GM23248 (cell line): ENCODE measurements at regions not wholly inside any gene's neighbourhood (a gene's known extent, or its start where the extent isn't known, plus 50 kb on each side); places are given as distances from the start of the nearest gene placed in this dataset.

Source experiments
- DNase-seq: peaks from one replicate; pipeline ENCODE4 v3.0.0-alpha.2; 2015
- H2AFZ ChIP-seq: fragments of 200-600 bp; sonication (generic); 2 replicates; pipeline ENCODE4 v1.6.1; 2016; ENCODE audit warnings: antibody characterized with exemption
- H3F3A ChIP-seq: fragments of 200-600 bp; sonication (generic); 2 replicates; pipeline ENCODE4 v1.6.1; 2016; ENCODE audit warnings: mild to moderate bottlenecking, antibody characterized with exemption, mixed run types; ENCODE audit not compliant: insufficient read depth
- H3K27ac ChIP-seq: fragments of 200-600 bp; sonication (generic); 2 replicates; pipeline ENCODE4 v1.5.1; 2016; ENCODE audit warnings: mild to moderate bottlenecking
- H3K27me3 ChIP-seq: fragments of 200-600 bp; sonication (generic); replicated peaks from 2 replicates; pipeline ENCODE4 v1.6.1; 2016; ENCODE audit warnings: mild to moderate bottlenecking; ENCODE audit not compliant: insufficient read depth
- H3K36me3 ChIP-seq: fragments of 200-600 bp; sonication (generic); 2 replicates; pipeline ENCODE4 v1.6.1; 2016; ENCODE audit warnings: low read depth, mild to moderate bottlenecking
- H3K4me1 ChIP-seq: fragments of 200-600 bp; sonication (generic); 2 replicates; pipeline ENCODE4 v1.6.1; 2016; ENCODE audit warnings: mild to moderate bottlenecking; ENCODE audit not compliant: insufficient read depth
- H3K4me2 ChIP-seq: fragments of 200-600 bp; sonication (generic); one replicate; pipeline ENCODE4 v1.6.1; 2016; ENCODE audit warnings: mild to moderate bottlenecking; ENCODE audit not compliant: unreplicated experiment
- H3K4me3 ChIP-seq: fragments of 200-600 bp; sonication (generic); 2 replicates; pipeline ENCODE4 v1.5.1; 2016; ENCODE audit warnings: mild to moderate bottlenecking
- H3K79me2 ChIP-seq: fragments of 200-600 bp; sonication (generic); 2 replicates; pipeline ENCODE4 v1.6.1; 2016; ENCODE audit warnings: mild to moderate bottlenecking; ENCODE audit not compliant: insufficient read depth
- H3K9ac ChIP-seq: fragments of 200-600 bp; sonication (generic); 2 replicates; pipeline ENCODE4 v1.6.1; 2016; ENCODE audit warnings: mild to moderate bottlenecking
- H3K9me2 ChIP-seq: fragments of 200-600 bp; sonication (generic); 2 replicates; pipeline ENCODE4 v1.6.1; 2016; ENCODE audit warnings: mixed run types, mild to moderate bottlenecking, moderate library complexity; ENCODE audit not compliant: insufficient read depth
- H3K9me3 ChIP-seq: fragments of 200-600 bp; sonication (generic); one replicate; pipeline ENCODE4 v1.6.1; 2017; ENCODE audit warnings: low read depth
- H4K20me1 ChIP-seq: fragments of 200-600 bp; sonication (generic); 2 replicates; pipeline ENCODE4 v1.6.0; 2016; ENCODE audit not compliant: insufficient read depth
- EZH2 ChIP-seq: fragments of 200-600 bp; sonication (generic); IDR thresholded peaks from 2 replicates; pipeline ENCODE4 v1.6.1; 2018; ENCODE audit warnings: antibody characterized with exemption, mild to moderate bottlenecking; ENCODE audit not compliant: insufficient read depth, poor library complexity, severe bottlenecking
- EZH2phosphoT487 ChIP-seq: fragments of 200-600 bp; sonication (generic); IDR thresholded peaks from 2 replicates; pipeline ENCODE4 v1.6.1; 2018; ENCODE audit warnings: antibody characterized with exemption, moderate library complexity, mild to moderate bottlenecking, low read depth; ENCODE audit not compliant: insufficient read depth
- WGBS, 2 experiments: methylation state at CpG; one replicate each; pipeline ENCODE4 v1.1.6; 2015 to 2017; ENCODE audit warnings: low lambda C conversion rate in 2 of 2, low coverage in 1 of 2; ENCODE audit errors: missing lambda C conversion rate in 2 of 2; 5-methylcytosine and 5-hydroxymethylcytosine counted together
- in situ Hi-C: fragments of 300-500 bp; cut with MboI; formaldehyde crosslinking; loops from 2 replicates; pipeline ENCODE4 v1.15.0; 2020

GRCh38 chr1:4003846-4004505, 103.9 kb upstream of the C1orf174 start:
- Histone ChIP-seq H3K9me3 (no peaks in the 10 kb centered on the region), H3F3A (no peaks in the 10 kb centered on the region), H2AFZ (no peak overlapping the region), H3K4me3 (no peak overlapping the region), H3K9me2 (no peaks in the 10 kb centered on the region), H3K36me3 (no peaks in the 10 kb centered on the region), H3K4me1 (no peaks in the 10 kb centered on the region), H3K79me2 (no peaks in the 10 kb centered on the region), H4K20me1 (no peaks in the 10 kb centered on the region), H3K9ac (no peak overlapping the region), H3K27ac (no peak overlapping the region), H3K4me2 (no peak overlapping the region), H3K27me3 (no peaks in the 10 kb centered on the region)
- TF ChIP-seq EZH2: no peak
- no peak for TF ChIP-seq EZH2phosphoT487
- WGBS, 2 experiments: 46 to 51% methylated on average over 19 to 20 of the region's 20 CpGs
- no peak for DNase-seq
- in situ Hi-C loops: no loop called here

- H3K9me3 ChIP-seq: no peaks in the 10 kb centered on the region
- no peaks in the 10 kb centered on the region for H3K4me1 ChIP-seq
- no peak overlapping the region for H3K4me2 ChIP-seq
- in situ Hi-C loops: no loop called here
- TF ChIP-seq EZH2phosphoT487 (no peak), EZH2 (no peak)
- H3K27me3 ChIP-seq: no peaks in the 10 kb centered on the region
- no peaks in the 10 kb centered on the region for H3K79me2 ChIP-seq
- H3K27ac ChIP-seq: no peak overlapping the region
- no peaks in the 10 kb centered on the region for H3K9me2 ChIP-seq
- H3K4me3 ChIP-seq: no peak overlapping the region
- no peak overlapping the region for H2AFZ ChIP-seq
- H3K36me3 ChIP-seq: no peaks in the 10 kb centered on the region
- no peaks in the 10 kb centered on the region for H4K20me1 ChIP-seq
- H3F3A ChIP-seq: no peaks in the 10 kb centered on the region
- WGBS, 2 experiments: 41 to 47% methylated on average over 14 to 17 of the region's 17 CpGs
- H3K9ac ChIP-seq: no peak overlapping the region
- no peak for DNase-seq
These were observed 104.8 kb upstream of the C1orf174 start for GRCh38 chr1:4004635-4005430.

DNA sequence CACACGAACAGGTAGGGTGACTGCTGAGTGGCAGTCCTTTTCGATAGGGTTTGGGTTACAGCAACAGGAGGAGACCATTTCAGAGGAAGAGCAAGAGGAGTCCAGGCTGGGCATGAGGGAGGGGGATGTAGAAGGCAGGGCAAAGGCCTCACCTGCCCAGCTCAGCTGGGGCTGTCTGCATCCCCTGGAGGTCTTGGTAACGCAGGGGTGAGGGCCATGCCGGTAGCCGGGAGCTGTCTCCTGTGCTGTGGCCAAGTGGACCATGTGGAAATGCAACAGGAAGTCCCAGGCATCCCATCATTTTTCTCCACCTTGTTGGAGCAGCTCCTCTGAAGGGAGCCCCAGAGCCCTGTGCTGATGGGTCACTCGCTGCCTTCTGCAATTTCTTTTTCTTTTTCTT, 105.4 kb upstream of the C1orf174 start:
- no peaks in the 10 kb centered on the region for H3F3A ChIP-seq
- no peak overlapping the region for H3K9ac ChIP-seq
- H3K9me3 ChIP-seq: no peaks in the 10 kb centered on the region
- WGBS, 2 experiments: 29% methylated on average over 6 of the region's 6 CpGs
- no peak overlapping the region for H3K4me3 ChIP-seq
- H3K4me1 ChIP-seq: no peaks in the 10 kb centered on the region
- no peaks in the 10 kb centered on the region for H4K20me1 ChIP-seq
- H3K9me2 ChIP-seq: no peaks in the 10 kb centered on the region
- DNase-seq: no peak
- H3K36me3 ChIP-seq: no peaks in the 10 kb centered on the region
- no peaks in the 10 kb centered on the region for H3K79me2 ChIP-seq
- no peaks in the 10 kb centered on the region for H3K27me3 ChIP-seq
- no peak overlapping the region for H3K4me2 ChIP-seq
- no peak overlapping the region for H2AFZ ChIP-seq
- TF ChIP-seq EZH2phosphoT487 (no peak), EZH2 (no peak)
- in situ Hi-C loops: no loop called here
- no peak overlapping the region for H3K27ac ChIP-seq

DNA sequence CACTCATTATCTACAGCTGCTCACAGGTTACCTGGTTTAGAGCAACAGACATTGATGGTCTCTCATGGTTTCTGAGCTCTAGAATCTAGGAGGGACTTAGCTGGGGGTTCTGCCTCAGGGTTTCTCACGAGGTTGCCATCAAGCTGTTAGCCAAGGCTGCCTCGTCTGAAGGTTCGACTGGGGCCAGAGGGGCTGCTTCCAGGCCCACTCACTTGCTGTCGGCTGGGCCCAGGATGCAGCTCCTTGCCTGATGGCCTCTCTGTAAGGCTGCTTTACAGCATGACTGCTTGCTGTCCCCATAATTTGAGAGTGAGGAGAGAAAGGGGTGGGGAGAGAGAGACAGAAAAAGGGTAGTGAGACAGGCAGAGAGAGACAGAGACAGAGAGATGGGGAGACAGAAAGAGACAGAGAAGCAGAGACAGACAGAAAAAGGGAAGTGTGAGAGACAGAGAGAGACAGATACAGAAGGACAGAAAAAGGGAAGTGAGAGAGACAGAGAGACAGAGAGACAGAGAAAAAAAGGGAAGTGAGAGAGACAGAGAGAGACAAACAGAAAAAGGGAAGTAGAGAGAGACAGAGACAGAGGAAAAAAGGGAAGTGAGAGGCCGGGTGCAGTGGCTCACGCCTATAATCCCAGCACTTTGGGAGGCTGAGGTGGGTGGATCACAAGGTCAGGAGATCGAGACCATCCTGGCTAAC, 106.8 kb upstream of the C1orf174 start:
- Histone ChIP-seq H2AFZ (no peak overlapping the region), H4K20me1 (no peaks in the 10 kb centered on the region), H3K4me3 (no peak overlapping the region), H3K79me2 (no peaks in the 10 kb centered on the region), H3K9me3 (no peaks in the 10 kb centered on the region), H3K27ac (no peak overlapping the region), H3K4me2 (no peak overlapping the region), H3K9ac (no peak overlapping the region), H3K27me3 (no peaks in the 10 kb centered on the region), H3K36me3 (no peaks in the 10 kb centered on the region), H3K4me1 (no peaks in the 10 kb centered on the region), H3K9me2 (no peaks in the 10 kb centered on the region), H3F3A (no peaks in the 10 kb centered on the region)
- TF ChIP-seq EZH2phosphoT487 (no peak), EZH2 (no peak)
- DNase-seq: no peak
- in situ Hi-C loops: no loop called here
- 29 to 40% methylated on average over 7 of the region's 7 CpGs for WGBS, 2 experiments
